ENCODE measurements at regions not wholly inside any gene's neighbourhood (a gene's known extent, or its start where the extent isn't known, plus 50 kb on each side); places are given as distances from the start of the nearest gene placed in this dataset.
"Not testable (repeated sequence)": the region's sequence is repeated elsewhere in the genome, so short reads cannot be mapped to it uniquely, and the experiment has no call there.

DNA sequence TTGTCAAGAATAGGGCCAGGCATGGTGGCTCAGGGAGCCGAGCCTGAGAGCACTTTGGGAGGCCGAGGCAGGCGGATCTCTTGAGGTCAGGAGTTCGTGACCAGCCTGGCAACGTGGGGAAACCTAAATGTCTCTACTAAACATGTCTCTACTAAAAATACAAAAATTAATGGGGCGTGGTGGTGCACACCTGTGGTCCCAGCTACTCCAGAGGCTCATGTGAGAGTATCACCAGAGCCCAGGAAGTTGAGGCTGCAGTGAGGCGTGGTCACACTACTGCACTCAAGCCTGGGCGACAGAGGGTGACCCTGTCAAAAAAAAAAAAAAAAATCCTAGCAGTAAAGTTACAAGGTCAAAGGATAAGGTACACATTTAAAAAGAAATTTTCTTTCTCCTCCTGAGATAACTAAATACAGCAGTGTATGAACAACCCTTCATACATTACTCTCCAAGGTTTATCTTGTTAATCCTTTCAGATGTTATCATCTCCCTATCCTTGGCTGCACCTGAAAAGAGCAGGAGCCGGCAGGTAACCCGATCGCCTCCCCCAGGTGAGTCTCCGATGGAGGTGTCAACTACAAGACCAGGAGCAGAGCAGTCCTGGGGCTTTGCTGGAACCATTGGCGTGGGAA, 122.3 kb downstream of the GOSR1 start:
- H3K9ac ChIP-seq (ENCODE audit: low read depth, low read length, poor library complexity, severe bottlenecking), result peak overlapping the region; percentile 81
- H3K4me3 ChIP-seq (ENCODE audit: low read length, poor library complexity, severe bottlenecking), result peak overlapping the region; percentile 97
- peak overlapping the region; percentile 75 for H3K4me2 ChIP-seq (ENCODE audit: low read depth, low read length, poor library complexity, severe bottlenecking)
- H4K20me1 ChIP-seq (ENCODE audit: insufficient read depth, low read length, poor library complexity, severe bottlenecking), result peaks cover 23% of the 10 kb centered on the region
- no peaks in the 10 kb centered on the region for H3K9me2 ChIP-seq (replicated peaks; ENCODE audit: low read depth, low read length)
- TF ChIP-seq, protein P1, sequence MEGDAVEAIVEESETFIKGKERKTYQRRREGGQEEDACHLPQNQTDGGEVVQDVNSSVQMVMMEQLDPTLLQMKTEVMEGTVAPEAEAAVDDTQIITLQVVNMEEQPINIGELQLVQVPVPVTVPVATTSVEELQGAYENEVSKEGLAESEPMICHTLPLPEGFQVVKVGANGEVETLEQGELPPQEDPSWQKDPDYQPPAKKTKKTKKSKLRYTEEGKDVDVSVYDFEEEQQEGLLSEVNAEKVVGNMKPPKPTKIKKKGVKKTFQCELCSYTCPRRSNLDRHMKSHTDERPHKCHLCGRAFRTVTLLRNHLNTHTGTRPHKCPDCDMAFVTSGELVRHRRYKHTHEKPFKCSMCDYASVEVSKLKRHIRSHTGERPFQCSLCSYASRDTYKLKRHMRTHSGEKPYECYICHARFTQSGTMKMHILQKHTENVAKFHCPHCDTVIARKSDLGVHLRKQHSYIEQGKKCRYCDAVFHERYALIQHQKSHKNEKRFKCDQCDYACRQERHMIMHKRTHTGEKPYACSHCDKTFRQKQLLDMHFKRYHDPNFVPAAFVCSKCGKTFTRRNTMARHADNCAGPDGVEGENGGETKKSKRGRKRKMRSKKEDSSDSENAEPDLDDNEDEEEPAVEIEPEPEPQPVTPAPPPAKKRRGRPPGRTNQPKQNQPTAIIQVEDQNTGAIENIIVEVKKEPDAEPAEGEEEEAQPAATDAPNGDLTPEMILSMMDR (conservative IDR thresholded peaks at IDR 0.05; ENCODE audit: low read length), result no peak
- TF ChIP-seq EZH2phosphoT487 (IDR thresholded peaks at IDR 0.05; ENCODE audit: borderline replicate concordance), result no peak
- peaks cover 23% of the 10 kb centered on the region for H3K4me1 ChIP-seq (ENCODE audit: insufficient read depth, low read length, poor library complexity, severe bottlenecking)
- H3F3A ChIP-seq (ENCODE audit: low read depth), result no peaks in the 10 kb centered on the region
- no peaks in the 10 kb centered on the region for H3K36me3 ChIP-seq (ENCODE audit: insufficient read depth, low read length)
- H2AFZ ChIP-seq (ENCODE audit: low read length), result peak overlapping the region; percentile 89
- no peaks in the 10 kb centered on the region for H3K27me3 ChIP-seq (ENCODE audit: insufficient read depth, low read length, poor library complexity, severe bottlenecking)
- no peaks in the 10 kb centered on the region for H3K9me3 ChIP-seq (ENCODE audit: insufficient read depth, low read depth, low read length)
- H3K79me2 ChIP-seq (ENCODE audit: insufficient read depth, low read length), result peaks cover 37% of the 10 kb centered on the region

DNA sequence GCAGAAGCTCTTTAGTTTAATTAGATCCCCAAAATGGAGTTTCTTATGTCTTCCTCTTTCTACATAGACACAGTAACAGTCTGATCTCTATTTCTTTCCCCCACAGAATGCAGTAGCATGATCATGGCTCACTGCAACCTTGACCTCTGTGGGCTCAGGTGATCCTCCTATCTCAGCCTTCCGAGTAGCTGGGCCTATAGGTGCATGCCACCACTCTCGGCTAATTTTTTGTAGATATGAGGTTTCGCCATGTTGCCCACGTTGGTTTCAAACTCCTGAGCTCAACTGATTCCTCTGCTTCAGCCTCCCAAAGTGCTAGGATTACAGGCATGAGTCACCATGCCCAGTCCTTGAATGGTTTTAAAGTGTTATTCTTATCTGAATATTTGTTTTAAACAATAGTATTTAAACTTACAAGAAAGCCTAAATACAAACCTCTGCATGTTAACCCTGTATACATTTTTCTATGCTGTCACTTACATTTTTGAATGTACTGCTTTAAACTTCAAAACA, 120.6 kb downstream of the GOSR1 start:
- Histone ChIP-seq H3K9me2 (replicated peaks; ENCODE audit: low read depth, low read length) (no peaks in the 10 kb centered on the region), H3K9me3 (ENCODE audit: insufficient read depth, low read depth, low read length) (no peaks in the 10 kb centered on the region), H3F3A (ENCODE audit: low read depth) (no peaks in the 10 kb centered on the region), H3K79me2 (ENCODE audit: insufficient read depth, low read length) (peaks cover 20% of the 10 kb centered on the region), H3K27me3 (ENCODE audit: insufficient read depth, low read length, poor library complexity, severe bottlenecking) (no peaks in the 10 kb centered on the region), H3K4me2 (ENCODE audit: low read depth, low read length, poor library complexity, severe bottlenecking) (no peak overlapping the region), H3K36me3 (ENCODE audit: insufficient read depth, low read length) (no peaks in the 10 kb centered on the region), H3K4me1 (ENCODE audit: insufficient read depth, low read length, poor library complexity, severe bottlenecking) (peaks cover 14% of the 10 kb centered on the region), H4K20me1 (ENCODE audit: insufficient read depth, low read length, poor library complexity, severe bottlenecking) (peaks cover 6% of the 10 kb centered on the region), H2AFZ (ENCODE audit: low read length) (no peak overlapping the region), H3K4me3 (ENCODE audit: low read length, poor library complexity, severe bottlenecking) (no peak overlapping the region), H3K9ac (ENCODE audit: low read depth, low read length, poor library complexity, severe bottlenecking) (no peak overlapping the region)
- TF ChIP-seq, protein P1 (conservative IDR thresholded peaks at IDR 0.05; ENCODE audit: low read length), result no peak
- TF ChIP-seq EZH2phosphoT487 (IDR thresholded peaks at IDR 0.05; ENCODE audit: borderline replicate concordance), result no peak

DNA sequence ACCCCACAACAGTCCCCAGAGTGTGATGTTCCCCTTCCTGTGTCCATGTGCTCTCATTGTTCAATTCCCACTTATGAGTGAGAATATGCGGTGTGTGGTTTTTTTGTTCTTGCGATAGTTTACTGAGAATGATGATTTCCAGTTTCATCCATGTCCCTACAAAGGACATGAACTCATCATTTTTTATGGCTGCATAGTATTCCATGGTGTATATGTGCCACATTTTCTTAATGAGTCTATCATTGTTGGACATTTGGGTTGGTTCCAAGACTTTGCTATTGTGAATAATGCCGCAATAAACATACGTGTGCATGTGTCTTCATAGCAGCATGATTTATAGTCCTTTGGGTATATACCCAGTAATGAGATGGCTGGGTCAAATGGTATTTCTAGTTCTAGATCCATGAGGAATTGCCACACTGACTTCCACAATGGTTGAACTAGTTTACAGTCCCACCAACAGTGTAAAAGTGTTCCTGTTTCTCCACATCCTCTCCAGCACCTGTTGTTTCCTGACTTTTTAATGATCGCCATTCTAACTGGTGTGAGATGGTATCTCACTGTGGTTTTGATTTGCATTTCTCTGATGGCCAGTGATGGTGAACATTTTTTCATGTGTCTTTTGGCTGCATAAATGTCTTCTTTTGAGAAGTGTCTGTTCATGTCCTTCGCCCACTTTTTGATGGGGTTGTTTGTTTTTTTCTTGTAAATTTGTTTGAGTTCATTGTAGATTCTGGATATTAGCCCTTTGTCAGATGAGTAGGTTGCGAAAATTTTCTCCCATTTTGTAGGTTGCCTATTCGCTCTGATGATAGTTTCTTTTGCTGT, 120.0 kb downstream of the GOSR1 start:
- not testable (repeated sequence) for H3K27me3 ChIP-seq (ENCODE audit: insufficient read depth, low read length, poor library complexity, severe bottlenecking); H3K4me2 ChIP-seq (ENCODE audit: low read depth, low read length, poor library complexity, severe bottlenecking); H3K36me3 ChIP-seq (ENCODE audit: insufficient read depth, low read length); H3K9me2 ChIP-seq (replicated peaks; ENCODE audit: low read depth, low read length); H2AFZ ChIP-seq (ENCODE audit: low read length); H3F3A ChIP-seq (ENCODE audit: low read depth); H3K9me3 ChIP-seq (ENCODE audit: insufficient read depth, low read depth, low read length); H3K4me3 ChIP-seq (ENCODE audit: low read length, poor library complexity, severe bottlenecking); H4K20me1 ChIP-seq (ENCODE audit: insufficient read depth, low read length, poor library complexity, severe bottlenecking); H3K9ac ChIP-seq (ENCODE audit: low read depth, low read length, poor library complexity, severe bottlenecking)
- H3K79me2 ChIP-seq (ENCODE audit: insufficient read depth, low read length), result peaks cover 13% of the 10 kb centered on the region
- peaks cover 14% of the 10 kb centered on the region for H3K4me1 ChIP-seq (ENCODE audit: insufficient read depth, low read length, poor library complexity, severe bottlenecking)

DNA sequence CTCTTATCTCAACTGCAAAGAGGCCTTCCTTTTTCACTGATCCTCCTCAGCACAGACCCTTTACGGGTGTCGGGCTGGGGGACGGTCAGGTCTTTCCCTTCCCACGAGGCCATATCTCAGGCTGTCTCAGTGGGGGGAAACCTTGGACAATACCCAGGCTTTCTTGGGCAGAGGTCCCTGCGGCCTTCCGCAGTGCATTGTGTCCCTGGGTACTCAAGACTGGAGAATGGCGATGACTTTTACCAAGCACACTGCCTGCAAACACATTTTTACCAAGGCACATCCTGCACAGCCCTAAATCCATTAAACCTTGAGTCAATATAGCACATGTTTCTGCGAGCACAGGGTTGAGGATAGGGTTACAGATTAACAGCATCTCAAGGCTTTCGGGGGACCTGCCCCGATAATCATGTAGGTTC, 117.8 kb downstream of the GOSR1 start:
- H3K36me3 ChIP-seq (ENCODE audit: insufficient read depth, low read length); H3K9ac ChIP-seq (ENCODE audit: low read depth, low read length, poor library complexity, severe bottlenecking); H3K79me2 ChIP-seq (ENCODE audit: insufficient read depth, low read length); H4K20me1 ChIP-seq (ENCODE audit: insufficient read depth, low read length, poor library complexity, severe bottlenecking); H3K27me3 ChIP-seq (ENCODE audit: insufficient read depth, low read length, poor library complexity, severe bottlenecking); H3K9me2 ChIP-seq (replicated peaks; ENCODE audit: low read depth, low read length); H3K9me3 ChIP-seq (ENCODE audit: insufficient read depth, low read depth, low read length); H3F3A ChIP-seq (ENCODE audit: low read depth); H2AFZ ChIP-seq (ENCODE audit: low read length); H3K4me3 ChIP-seq (ENCODE audit: low read length, poor library complexity, severe bottlenecking); H3K4me2 ChIP-seq (ENCODE audit: low read depth, low read length, poor library complexity, severe bottlenecking): not testable (repeated sequence)
- H3K4me1 ChIP-seq (ENCODE audit: insufficient read depth, low read length, poor library complexity, severe bottlenecking), result peaks cover 14% of the 10 kb centered on the region

All from Loucy (cell line).